MCF 10A (cell line): ENCODE measurements at regions not wholly inside any gene's neighbourhood (a gene's known extent, or its start where the extent isn't known, plus 50 kb on each side); places are given as distances from the start of the nearest gene placed in this dataset.

Source experiments
- BruUV-seq: library from RNA; stranded (reverse); fragments of 400-500 nt; replicated peaks from 2 replicates; lab custom pipeline; 2021; lab: Mats Ljungman, UMichigan
- CTCF ChIA-PET: fragments of 300-600 bp; sonication (Branson Sonifier 250); formaldehyde crosslinking; extraction: SDS; loops from one replicate; lab custom pipeline; 2021; ENCODE audit warnings: antibody characterized with exemption, inconsistent platforms; lab: Yijun Ruan, JAX
- POLR2A ChIA-PET: fragments of 300-600, 350-650 bp; sonication (Branson Sonifier 250); formaldehyde crosslinking; extraction: SDS; loops from one replicate; lab custom pipeline; 2020; ENCODE audit warnings: antibody characterized with exemption, inconsistent platforms; lab: Yijun Ruan, JAX
- DNase-seq: peaks from one replicate; pipeline ENCODE4 v3.0.0-alpha.2; 2018; ENCODE audit not compliant: unreplicated experiment
- H3K27ac Mint-ChIP-seq: one replicate; pipeline ENCODE4 v1.8.0; 2022; ENCODE audit warnings: mild to moderate bottlenecking, low read depth, mixed read lengths; ENCODE audit not compliant: unreplicated experiment
- H3K27me3 Mint-ChIP-seq: one replicate; pipeline ENCODE4 v1.8.0; 2022; ENCODE audit warnings: mixed read lengths; ENCODE audit not compliant: insufficient read depth, unreplicated experiment
- H3K36me3 Mint-ChIP-seq: one replicate; pipeline ENCODE4 v1.8.0; 2022; ENCODE audit warnings: mild to moderate bottlenecking, moderate library complexity, mixed read lengths; ENCODE audit not compliant: insufficient read depth, unreplicated experiment
- H3K4me1 Mint-ChIP-seq: one replicate; pipeline ENCODE4 v1.8.0; 2022; ENCODE audit warnings: mixed read lengths; ENCODE audit not compliant: insufficient read depth, unreplicated experiment
- H3K4me3 Mint-ChIP-seq: one replicate; pipeline ENCODE4 v1.8.0; 2022; ENCODE audit warnings: mild to moderate bottlenecking, moderate library complexity, mixed read lengths; ENCODE audit not compliant: unreplicated experiment
- H3K9me3 Mint-ChIP-seq: one replicate; pipeline ENCODE4 v1.8.0; 2022; ENCODE audit warnings: mixed read lengths; ENCODE audit not compliant: unreplicated experiment
- CTCF ChIP-seq: fragments of 200-600 bp; IDR thresholded peaks from one replicate; pipeline ENCODE4 v1.8.0; 2022; ENCODE audit warnings: antibody characterized with exemption, mild to moderate bottlenecking; ENCODE audit not compliant: unreplicated experiment
- intact Hi-C: fragments of 100-400 bp; cut with micrococcal nuclease; formaldehyde crosslinking; loops from 2 replicates; pipeline ENCODE4 v1.14.1; 2022

GRCh38 chr10:90130321-90131086, 429.1 kb downstream of the KIF20B start:
- H3K27ac Mint-ChIP-seq, result no peak overlapping the region
- intact Hi-C loops, result no loop called here
- H3K4me3 Mint-ChIP-seq, result no peak overlapping the region
- peaks cover 16% of the 10 kb centered on the region for H3K9me3 Mint-ChIP-seq
- peaks cover 7% of the 10 kb centered on the region for H3K4me1 Mint-ChIP-seq
- H3K27me3 Mint-ChIP-seq, result no peaks in the 10 kb centered on the region
- H3K36me3 Mint-ChIP-seq, result no peaks in the 10 kb centered on the region
- DNase-seq, result no peak
- BruUV-seq, result no TSS peak
- TF ChIP-seq CTCF, result no peak
- POLR2A ChIA-PET, result no interaction called here
- CTCF ChIA-PET, result interaction anchor here (0.6 kb wide), 1 partner anchor 94 kb away, joined by 4 read pairs; no protein-coding TSS in a partner anchor

- BruUV-seq, result no TSS peak
- Mint-ChIP-seq H3K4me3 (no peak overlapping the region), H3K36me3 (no peaks in the 10 kb centered on the region), H3K9me3 (peaks cover 23% of the 10 kb centered on the region), H3K4me1 (no peaks in the 10 kb centered on the region), H3K27ac (no peak overlapping the region), H3K27me3 (no peaks in the 10 kb centered on the region)
- intact Hi-C loops, result no loop called here
- TF ChIP-seq CTCF, result no peak
- no peak for DNase-seq
- POLR2A ChIA-PET, result interaction anchor here (0.6 to 1.3 kb wide), 3 partner anchors 8 to 632 kb away, joined by 3 to 4 read pairs (median 4); no protein-coding TSS in a partner anchor
- CTCF ChIA-PET, result interaction anchor here (0.9 kb wide), 1 partner anchor 9 kb away, joined by 3 read pairs; no protein-coding TSS in a partner anchor
Observed at GRCh38 chr10:90133606-90134005, 432.2 kb downstream of the KIF20B start.

- CTCF ChIA-PET, result interaction anchor here (0.6 to 1.4 kb wide), 2 partner anchors 11 to 105 kb away, joined by 4 to 7 read pairs; no protein-coding TSS in a partner anchor
- Mint-ChIP-seq H3K27ac (no peak overlapping the region), H3K4me3 (no peak overlapping the region), H3K27me3 (no peaks in the 10 kb centered on the region), H3K4me1 (no peaks in the 10 kb centered on the region), H3K9me3 (peaks cover 18% of the 10 kb centered on the region), H3K36me3 (no peaks in the 10 kb centered on the region)
- no TSS peak for BruUV-seq
- POLR2A ChIA-PET, result interaction anchor here (0.6 to 1.0 kb wide), 2 partner anchors 12 to 86 kb away, joined by 3 read pairs; no protein-coding TSS in a partner anchor
- intact Hi-C loops, result loop anchor here (5.0 kb wide), 1 partner anchor 185 kb away; no protein-coding TSS in a partner anchor
- no peak for TF ChIP-seq CTCF
- peak; percentile 19 for DNase-seq
Observed at GRCh38 chr10:90136731-90137316, 435.4 kb downstream of the KIF20B start.

GRCh38 chr10:90138844-90139243, 437.5 kb downstream of the KIF20B start:
- no peak overlapping the region for H3K27ac Mint-ChIP-seq
- H3K4me3 Mint-ChIP-seq, result no peak overlapping the region
- TF ChIP-seq CTCF, result peak; percentile 42
- CTCF ChIA-PET, result no interaction called here
- peaks cover 32% of the 10 kb centered on the region for H3K9me3 Mint-ChIP-seq
- peak; percentile 39 for DNase-seq
- no TSS peak for BruUV-seq
- POLR2A ChIA-PET, result interaction anchor here (0.7 kb wide), 1 partner anchor 41 kb away, joined by 4 read pairs; no protein-coding TSS in a partner anchor
- intact Hi-C loops, result loop anchor here (2.0 to 5.0 kb wide), 2 partner anchors 187 to 346 kb away; no protein-coding TSS in a partner anchor
- H3K27me3 Mint-ChIP-seq, result no peaks in the 10 kb centered on the region
- H3K4me1 Mint-ChIP-seq, result peaks cover 4% of the 10 kb centered on the region
- H3K36me3 Mint-ChIP-seq, result no peaks in the 10 kb centered on the region
